HFF-Myc (cell line): ENCODE measurements at regions not wholly inside any gene's neighbourhood (a gene's known extent, or its start where the extent isn't known, plus 50 kb on each side); places are given as distances from the start of the nearest gene placed in this dataset.
"Not testable (repeated sequence)": the region's sequence is repeated elsewhere in the genome, so short reads cannot be mapped to it uniquely, and the experiment has no call there.

Source experiments
- DNase-seq: peaks from one replicate; pipeline ENCODE4 v3.0.0-alpha.2; 2011; ENCODE audit warnings: low read depth; ENCODE audit errors: extremely low read depth
- H3K4me3 ChIP-seq: replicated peaks from 2 replicates; pipeline ENCODE4 v1.5.1; 2011; ENCODE audit warnings: low read depth, mild to moderate bottlenecking, control low read depth, low read length
- TF ChIP-seq, protein P1 (sequence below): IDR thresholded peaks from 2 replicates; pipeline ENCODE4 v1.5.1; 2012; ENCODE audit warnings: mild to moderate bottlenecking, low read depth, low read length, control low read depth; ENCODE audit errors: missing control alignments

- TF ChIP-seq, protein P1, sequence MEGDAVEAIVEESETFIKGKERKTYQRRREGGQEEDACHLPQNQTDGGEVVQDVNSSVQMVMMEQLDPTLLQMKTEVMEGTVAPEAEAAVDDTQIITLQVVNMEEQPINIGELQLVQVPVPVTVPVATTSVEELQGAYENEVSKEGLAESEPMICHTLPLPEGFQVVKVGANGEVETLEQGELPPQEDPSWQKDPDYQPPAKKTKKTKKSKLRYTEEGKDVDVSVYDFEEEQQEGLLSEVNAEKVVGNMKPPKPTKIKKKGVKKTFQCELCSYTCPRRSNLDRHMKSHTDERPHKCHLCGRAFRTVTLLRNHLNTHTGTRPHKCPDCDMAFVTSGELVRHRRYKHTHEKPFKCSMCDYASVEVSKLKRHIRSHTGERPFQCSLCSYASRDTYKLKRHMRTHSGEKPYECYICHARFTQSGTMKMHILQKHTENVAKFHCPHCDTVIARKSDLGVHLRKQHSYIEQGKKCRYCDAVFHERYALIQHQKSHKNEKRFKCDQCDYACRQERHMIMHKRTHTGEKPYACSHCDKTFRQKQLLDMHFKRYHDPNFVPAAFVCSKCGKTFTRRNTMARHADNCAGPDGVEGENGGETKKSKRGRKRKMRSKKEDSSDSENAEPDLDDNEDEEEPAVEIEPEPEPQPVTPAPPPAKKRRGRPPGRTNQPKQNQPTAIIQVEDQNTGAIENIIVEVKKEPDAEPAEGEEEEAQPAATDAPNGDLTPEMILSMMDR: no peak
- DNase-seq: no peak
- no peak overlapping the region for H3K4me3 ChIP-seq
Measured at GRCh38 chr2:52477166-52477565, 1290.4 kb upstream of the CHAC2 start.

DNA sequence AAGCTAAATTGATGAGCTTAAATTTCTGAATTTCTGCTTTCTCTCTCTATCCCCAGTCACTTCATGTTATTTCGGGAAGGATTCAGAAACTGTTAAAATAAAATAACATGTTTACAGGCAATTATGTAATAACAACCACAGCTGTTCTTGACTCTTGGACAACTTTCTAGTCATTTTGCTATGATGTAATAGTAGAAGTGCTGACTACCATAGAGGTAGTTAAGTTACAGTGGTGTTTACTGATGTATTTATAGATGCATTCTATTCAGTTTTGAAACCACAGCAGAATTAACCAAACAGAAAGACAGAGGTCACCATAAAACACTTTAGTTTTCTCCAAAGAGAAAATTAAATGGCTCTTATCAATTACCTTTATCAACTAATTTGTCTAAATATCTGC, 1292.0 kb upstream of the CHAC2 start:
- TF ChIP-seq, protein P1: no peak
- H3K4me3 ChIP-seq: no peak overlapping the region
- DNase-seq: no peak

- TF ChIP-seq, protein P1: no peak
- DNase-seq: no peak
- no peak overlapping the region for H3K4me3 ChIP-seq
Measured at GRCh38 chr2:52474091-52474490, 1293.5 kb upstream of the CHAC2 start.

- DNase-seq: no peak
- TF ChIP-seq, protein P1: no peak
- H3K4me3 ChIP-seq: no peak overlapping the region
Measured at GRCh38 chr2:52473526-52473925, 1294.1 kb upstream of the CHAC2 start.

GRCh38 chr2:52470457-52470856, 1297.1 kb upstream of the CHAC2 start:
- not testable (repeated sequence) for DNase-seq, H3K4me3 ChIP-seq

GRCh38 chr2:52467189-52467588, 1300.4 kb upstream of the CHAC2 start:
- DNase-seq: no peak
- TF ChIP-seq, protein P1: no peak
- no peak overlapping the region for H3K4me3 ChIP-seq

DNA sequence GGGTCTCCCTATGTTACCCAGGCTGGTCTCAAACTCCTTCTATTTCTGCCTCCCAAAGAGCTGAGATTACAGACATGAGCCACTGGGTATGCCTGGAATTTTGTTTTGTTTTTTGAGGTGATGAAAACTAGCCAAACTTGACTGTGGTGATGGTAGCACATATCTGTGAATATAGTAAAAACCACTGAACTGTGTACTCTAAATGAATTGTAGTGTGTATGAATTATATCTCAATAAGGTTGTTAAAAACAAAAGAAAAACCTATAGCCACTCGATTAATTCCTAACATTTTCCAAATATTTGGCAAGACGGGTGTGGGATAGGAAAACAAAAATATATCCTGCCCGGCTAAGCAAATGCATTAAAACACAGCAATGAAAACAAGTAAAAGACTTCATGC, 1302.3 kb upstream of the CHAC2 start:
- TF ChIP-seq, protein P1: no peak
- H3K4me3 ChIP-seq: no peak overlapping the region

More for the DNA sequence above, 1302.3 kb upstream of the CHAC2 start:
- no peak for DNase-seq
